HuH-7 (cell line): ENCODE measurements at regions not wholly inside any gene's neighbourhood (a gene's known extent, or its start where the extent isn't known, plus 50 kb on each side); places are given as distances from the start of the nearest gene placed in this dataset.

Experiments
- DNase-seq: peaks from one replicate; pipeline ENCODE4 v3.0.0; 2011; ENCODE audit warnings: low spot score

- no peak for DNase-seq
These were observed 118.9 kb downstream of the IRS1 start for GRCh38 chr2:226680719-226681118.

- DNase-seq, result no peak
These were observed 120.1 kb downstream of the IRS1 start for GRCh38 chr2:226679389-226680065.

- no peak for DNase-seq
These were observed 121.2 kb downstream of the IRS1 start for GRCh38 chr2:226678422-226678821.

- no peak for DNase-seq
These were observed 122.5 kb downstream of the IRS1 start for GRCh38 chr2:226677080-226677479.

GRCh38 chr2:226676618-226677017 lies 123.0 kb downstream of the IRS1 start:
- DNase-seq, result no peak

- no peak for DNase-seq
These were observed 125.5 kb downstream of the IRS1 start for GRCh38 chr2:226674123-226674522.

GRCh38 chr2:226673314-226673723 lies 126.3 kb downstream of the IRS1 start:
- no peak for DNase-seq

- no peak for DNase-seq
These were observed 128.4 kb downstream of the IRS1 start for GRCh38 chr2:226671141-226671676.

- no peak for DNase-seq
These were observed 129.7 kb downstream of the IRS1 start for GRCh38 chr2:226669905-226670304.

GRCh38 chr2:226669249-226669648 lies 130.4 kb downstream of the IRS1 start:
- no peak for DNase-seq

- DNase-seq, result no peak
These were observed 131.9 kb downstream of the IRS1 start for GRCh38 chr2:226667736-226668135.

- DNase-seq, result no peak
These were observed 134.3 kb downstream of the IRS1 start for GRCh38 chr2:226665306-226665831.

GRCh38 chr2:226664661-226665060 lies 135.0 kb downstream of the IRS1 start:
- no peak for DNase-seq

GRCh38 chr2:226664140-226664539 lies 135.5 kb downstream of the IRS1 start:
- DNase-seq, result no peak

GRCh38 chr2:226661789-226662545 lies 137.7 kb downstream of the IRS1 start:
- DNase-seq, result no peak

- DNase-seq, result no peak
These were observed 139.1 kb downstream of the IRS1 start for GRCh38 chr2:226660526-226660925.

- no peak for DNase-seq
These were observed 139.5 kb downstream of the IRS1 start for GRCh38 chr2:226660124-226660523.

GRCh38 chr2:226659410-226659809 lies 140.2 kb downstream of the IRS1 start:
- no peak for DNase-seq

GRCh38 chr2:226658555-226658954 lies 141.1 kb downstream of the IRS1 start:
- DNase-seq, result no peak

GRCh38 chr2:226657340-226658053 lies 142.1 kb downstream of the IRS1 start:
- no peak for DNase-seq

GRCh38 chr2:226656367-226656766 lies 143.3 kb downstream of the IRS1 start:
- DNase-seq, result no peak

- no peak for DNase-seq
These were observed 143.7 kb downstream of the IRS1 start for GRCh38 chr2:226655871-226656270.
